Heart left ventricle (tissue), 13 donors: ENCODE measurements at regions not wholly inside any gene's neighbourhood (a gene's known extent, or its start where the extent isn't known, plus 50 kb on each side); places are given as distances from the start of the nearest gene placed in this dataset.

Source experiments
- CTCF ChIP-seq, 12 donors: fragments of 200-600 bp; sonication (generic) in 4 of 12; IDR thresholded peaks; one replicate each; pipeline versions ENCODE4 v1.5.0 to v1.8.0; 2018 to 2022; ENCODE audit warnings: antibody characterized with exemption in 12 of 12, mild to moderate bottlenecking in 5 of 12
- POLR2A ChIP-seq, 2 donors: fragments of 450-650 bp; IDR thresholded peaks; one replicate each; pipeline ENCODE4 v1.6.1; 2017; ENCODE audit warnings: antibody characterized with exemption in 2 of 2, mild to moderate bottlenecking in 2 of 2, moderate library complexity in 2 of 2
- donor health status: ischemic (EF 13 %, LVEDD 7.1; RV severe dilation, severe dysfunction).
- donor health status: DM: no; HTN: yes; CAD: no.
- donor health status: DM: no; HTN: no; CAD: no.
- donor health status: ischemic (EF 25% LVEDD 6.9; RV normal size, moderate dysfunction).
- donor health status: ischemic (EF 25% LVEDD 5.7; RV mildly dilated, moderate dysfunction).
- donor health status: ischemic (EF 35%, LVEDD 5.7; RV mildly dilated, moderate dysfunction).
- donor health status: nonischemic (EF 11% LVEDD 7.7; RV severe dilation, severe dysfunction).
- donor health status: DM: yes; HTN: yes; CAD: no.
- donor health status: PGD.
- donor health status: ischemic (EF 29% LVEDD 5.4; RV normal size, mild dysfunction).
- donor health status: nonischemic (EF 23%, LVEDD 6.1; RV moderate dilation, normal function).

GRCh38 chr5:167642779-167643517 is 648.5 kb upstream of the WWC1 start:
- TF ChIP-seq CTCF (IDR thresholded peaks at IDR 0.05), result no peak
- TF ChIP-seq POLR2A (IDR thresholded peaks at IDR 0.05), result no peak
